ENCODE measurements at regions not wholly inside any gene's neighbourhood (a gene's known extent, or its start where the extent isn't known, plus 50 kb on each side); places are given as distances from the start of the nearest gene placed in this dataset.

GRCh38 chr2:76283350-76283749, 572.6 kb upstream of the GCFC2 start:
- TF ChIP-seq CTCF (conservative IDR thresholded peaks at IDR 0.05; ENCODE audit: low read length) (no peak), EZH2phosphoT487 (IDR thresholded peaks at IDR 0.05; ENCODE audit: borderline replicate concordance) (no peak)
